Kidney epithelial cell (primary cell): ENCODE measurements at regions not wholly inside any gene's neighbourhood (a gene's known extent, or its start where the extent isn't known, plus 50 kb on each side); places are given as distances from the start of the nearest gene placed in this dataset.

Source experiments
- DNase-seq: peaks from one replicate; pipeline ENCODE4 v3.0.0-alpha.2; 2010; ENCODE audit warnings: low read depth
- H3K27me3 ChIP-seq: 2 replicates; pipeline ENCODE4 v1.6.0; 2011; ENCODE audit warnings: low read length; ENCODE audit not compliant: control insufficient read depth, insufficient read depth
- H3K36me3 ChIP-seq: 2 replicates; pipeline ENCODE4 v1.5.1; 2011; ENCODE audit warnings: low read length; ENCODE audit not compliant: control insufficient read depth, insufficient read depth
- H3K4me3 ChIP-seq: 2 replicates; pipeline ENCODE4 v1.5.1; 2011; ENCODE audit warnings: low read depth, mild to moderate bottlenecking, control low read depth, low read length
- TF ChIP-seq, protein P1 (sequence below): IDR thresholded peaks from 2 replicates; pipeline ENCODE4 v1.5.1; 2011; ENCODE audit warnings: mild to moderate bottlenecking, moderate library complexity, low read length, control low read depth, inconsistent platforms; ENCODE audit not compliant: insufficient read depth, poor library complexity, severe bottlenecking

DNA sequence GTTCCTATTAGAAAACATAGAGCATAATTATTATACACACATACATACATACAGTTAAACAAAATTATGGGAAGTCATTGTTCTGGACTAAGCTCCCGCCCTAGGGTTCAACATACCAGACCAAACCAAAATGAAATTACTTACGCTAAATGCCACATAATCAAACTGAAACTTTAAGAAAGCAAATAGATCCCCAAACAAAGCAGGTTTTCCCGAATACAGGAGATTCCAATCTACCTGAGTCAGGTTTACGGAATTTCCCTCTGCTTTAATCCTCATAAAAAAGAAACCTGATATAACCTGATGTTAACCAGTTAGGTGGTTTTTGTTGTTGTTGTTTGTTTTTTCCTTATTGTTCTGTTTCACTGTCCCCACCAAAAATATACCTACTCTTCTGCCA lies 1886.9 kb downstream of the NCAM2 start:
- TF ChIP-seq, protein P1, sequence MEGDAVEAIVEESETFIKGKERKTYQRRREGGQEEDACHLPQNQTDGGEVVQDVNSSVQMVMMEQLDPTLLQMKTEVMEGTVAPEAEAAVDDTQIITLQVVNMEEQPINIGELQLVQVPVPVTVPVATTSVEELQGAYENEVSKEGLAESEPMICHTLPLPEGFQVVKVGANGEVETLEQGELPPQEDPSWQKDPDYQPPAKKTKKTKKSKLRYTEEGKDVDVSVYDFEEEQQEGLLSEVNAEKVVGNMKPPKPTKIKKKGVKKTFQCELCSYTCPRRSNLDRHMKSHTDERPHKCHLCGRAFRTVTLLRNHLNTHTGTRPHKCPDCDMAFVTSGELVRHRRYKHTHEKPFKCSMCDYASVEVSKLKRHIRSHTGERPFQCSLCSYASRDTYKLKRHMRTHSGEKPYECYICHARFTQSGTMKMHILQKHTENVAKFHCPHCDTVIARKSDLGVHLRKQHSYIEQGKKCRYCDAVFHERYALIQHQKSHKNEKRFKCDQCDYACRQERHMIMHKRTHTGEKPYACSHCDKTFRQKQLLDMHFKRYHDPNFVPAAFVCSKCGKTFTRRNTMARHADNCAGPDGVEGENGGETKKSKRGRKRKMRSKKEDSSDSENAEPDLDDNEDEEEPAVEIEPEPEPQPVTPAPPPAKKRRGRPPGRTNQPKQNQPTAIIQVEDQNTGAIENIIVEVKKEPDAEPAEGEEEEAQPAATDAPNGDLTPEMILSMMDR, result no peak
- no peak for DNase-seq
- no peaks in the 10 kb centered on the region for H3K27me3 ChIP-seq
- no peak overlapping the region for H3K4me3 ChIP-seq
- H3K36me3 ChIP-seq, result no peaks in the 10 kb centered on the region

DNA sequence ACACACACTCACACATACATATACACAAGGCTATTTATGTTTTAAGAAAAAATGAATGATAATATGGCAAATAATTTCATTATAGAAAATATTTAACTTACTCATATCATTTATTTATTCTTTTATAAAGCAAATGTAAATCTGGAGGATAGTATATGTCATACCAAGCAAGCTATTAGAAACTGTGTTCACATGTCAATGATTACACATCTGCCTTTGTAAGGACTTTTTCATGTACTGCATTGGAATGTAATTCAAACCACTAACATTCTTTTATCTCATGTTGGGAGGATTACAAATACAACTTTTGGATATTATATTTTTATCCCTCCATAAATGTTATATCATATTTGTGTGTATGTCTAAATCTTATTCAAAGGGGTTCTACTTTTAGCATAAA lies 1887.4 kb downstream of the NCAM2 start:
- Histone ChIP-seq H3K4me3 (no peak overlapping the region), H3K27me3 (no peaks in the 10 kb centered on the region), H3K36me3 (no peaks in the 10 kb centered on the region)
- no peak for DNase-seq
- TF ChIP-seq, protein P1, result no peak

DNA sequence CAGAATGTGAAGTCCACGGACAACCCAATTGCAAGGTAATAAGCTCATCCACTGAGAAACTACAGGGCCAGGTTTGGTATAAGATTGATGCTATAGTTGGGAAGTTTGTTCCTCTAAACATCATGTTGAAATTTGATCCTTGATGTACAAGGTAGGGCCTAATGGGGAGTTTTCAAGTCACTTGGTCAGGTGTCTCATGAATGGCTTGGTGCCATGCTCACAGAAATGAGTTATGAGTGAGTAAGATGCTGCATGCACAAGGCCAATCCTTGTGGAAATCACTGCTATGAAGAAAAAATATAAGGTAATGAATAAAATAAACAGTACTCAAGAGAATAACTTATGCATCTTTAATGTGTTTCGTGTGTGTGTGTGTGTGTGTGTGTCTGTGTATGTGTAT lies 1891.2 kb downstream of the NCAM2 start:
- no peak for DNase-seq

DNA sequence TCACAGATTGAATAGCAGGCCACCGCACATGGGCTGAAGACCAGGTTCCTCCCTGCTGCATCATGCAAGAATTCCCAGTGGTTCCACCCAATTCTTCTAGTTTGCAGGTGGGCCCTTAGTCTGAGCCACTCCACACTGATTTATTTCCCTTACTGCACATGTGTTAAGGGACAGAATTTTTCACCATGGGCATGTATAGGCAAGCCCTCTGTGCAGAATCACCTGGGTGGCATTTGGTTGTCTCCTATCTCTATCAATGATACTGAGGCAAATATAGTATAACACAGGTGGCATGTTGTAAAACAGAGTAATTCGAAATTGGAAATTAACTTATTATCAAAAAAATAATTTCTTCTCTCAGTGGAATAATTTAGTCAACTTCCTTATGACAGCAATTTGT lies 1892.4 kb downstream of the NCAM2 start:
- Histone ChIP-seq H3K36me3 (no peaks in the 10 kb centered on the region), H3K4me3 (no peak overlapping the region), H3K27me3 (no peaks in the 10 kb centered on the region)
- TF ChIP-seq, protein P1, result no peak
- no peak for DNase-seq

More for the DNA sequence above, 1891.2 kb downstream of the NCAM2 start:
- Histone ChIP-seq H3K36me3 (no peaks in the 10 kb centered on the region), H3K27me3 (no peaks in the 10 kb centered on the region), H3K4me3 (no peak overlapping the region)
- TF ChIP-seq, protein P1, result no peak

DNA sequence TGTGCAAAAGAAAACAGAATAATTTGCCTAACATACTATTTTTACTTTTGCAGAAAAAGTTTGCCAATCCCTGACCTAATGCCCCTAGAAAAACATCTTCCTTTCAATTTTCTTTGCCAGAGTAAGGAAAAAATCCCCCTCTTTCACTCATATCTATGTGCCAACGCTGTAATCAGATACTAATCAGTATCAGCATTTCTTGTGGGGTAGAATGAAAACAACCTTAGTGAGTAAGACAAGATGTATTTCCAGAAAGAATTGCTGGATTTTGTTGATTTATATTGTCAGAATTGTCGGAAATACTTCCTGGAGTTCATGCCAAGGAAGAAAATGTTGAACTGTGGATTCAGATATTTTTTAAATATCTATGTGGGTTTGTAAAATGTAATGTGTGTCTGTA lies 1893.8 kb downstream of the NCAM2 start:
- DNase-seq, result no peak
- no peak overlapping the region for H3K4me3 ChIP-seq
- no peaks in the 10 kb centered on the region for H3K27me3 ChIP-seq
- no peaks in the 10 kb centered on the region for H3K36me3 ChIP-seq
- TF ChIP-seq, protein P1, result no peak

DNA sequence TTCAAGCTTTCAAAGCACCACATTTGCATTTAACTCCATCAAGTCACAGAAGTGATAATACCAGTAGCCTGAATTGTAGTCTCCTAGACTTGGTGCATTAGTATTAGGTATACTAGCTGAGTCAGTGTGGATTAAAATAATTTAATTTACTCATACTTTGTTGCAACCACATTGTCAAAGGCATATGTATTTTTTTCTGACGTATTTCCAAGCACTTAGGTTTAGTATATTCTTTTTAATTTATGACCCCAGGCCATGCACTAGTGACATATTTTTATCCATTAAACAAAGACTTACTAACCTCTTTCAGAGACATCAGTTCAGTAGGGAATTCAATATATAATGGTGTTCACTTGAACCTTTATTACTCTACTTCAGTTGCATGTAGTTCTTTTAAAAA lies 1894.5 kb downstream of the NCAM2 start:
- H3K36me3 ChIP-seq, result no peaks in the 10 kb centered on the region
- DNase-seq, result no peak
- H3K27me3 ChIP-seq, result no peaks in the 10 kb centered on the region
- TF ChIP-seq, protein P1, result no peak
- H3K4me3 ChIP-seq, result no peak overlapping the region
